ENCODE measurements at regions not wholly inside any gene's neighbourhood (a gene's known extent, or its start where the extent isn't known, plus 50 kb on each side); places are given as distances from the start of the nearest gene placed in this dataset.

- no peak for TF ChIP-seq CTCF (IDR thresholded peaks at IDR 0.05; ENCODE audit: unreplicated experiment)
- Mint-ChIP-seq H3K27me3 (no peaks in the 10 kb centered on the region), H3K4me3 (ENCODE audit: low read depth) (no peak overlapping the region), H3K36me3 (ENCODE audit: insufficient read depth) (no peaks in the 10 kb centered on the region), H3K9me3 (ENCODE audit: low read depth) (no peaks in the 10 kb centered on the region), H3K27ac (no peak overlapping the region), H3K4me1 (ENCODE audit: low read depth) (peaks cover 16% of the 10 kb centered on the region)
- no peak for DNase-seq (ENCODE audit: low spot score, unreplicated experiment)
Observed at GRCh38 chr6:21357262-21357661, 236.3 kb upstream of the SOX4 start.

- Mint-ChIP-seq H3K27me3 (no peaks in the 10 kb centered on the region), H3K27ac (no peak overlapping the region), H3K4me3 (ENCODE audit: low read depth) (no peak overlapping the region), H3K36me3 (ENCODE audit: insufficient read depth) (no peaks in the 10 kb centered on the region), H3K4me1 (ENCODE audit: low read depth) (peaks cover 11% of the 10 kb centered on the region), H3K9me3 (ENCODE audit: low read depth) (no peaks in the 10 kb centered on the region)
- DNase-seq (ENCODE audit: low spot score, unreplicated experiment): no peak
- TF ChIP-seq CTCF (IDR thresholded peaks at IDR 0.05; ENCODE audit: unreplicated experiment): no peak
Observed at GRCh38 chr6:21359926-21360325, 233.6 kb upstream of the SOX4 start.

- no peak for TF ChIP-seq CTCF (IDR thresholded peaks at IDR 0.05; ENCODE audit: unreplicated experiment)
- H3K4me3 Mint-ChIP-seq (ENCODE audit: low read depth): no peak overlapping the region
- H3K4me1 Mint-ChIP-seq (ENCODE audit: low read depth): peaks cover 9% of the 10 kb centered on the region
- H3K27me3 Mint-ChIP-seq: no peaks in the 10 kb centered on the region
- H3K36me3 Mint-ChIP-seq (ENCODE audit: insufficient read depth): no peaks in the 10 kb centered on the region
- H3K27ac Mint-ChIP-seq: no peak overlapping the region
- DNase-seq (ENCODE audit: low spot score, unreplicated experiment): no peak
- H3K9me3 Mint-ChIP-seq (ENCODE audit: low read depth): no peaks in the 10 kb centered on the region
Observed at GRCh38 chr6:21360336-21360735, 233.2 kb upstream of the SOX4 start.

GRCh38 chr6:21367148-21367547, 226.4 kb upstream of the SOX4 start:
- Mint-ChIP-seq H3K27ac (peak overlapping the region; percentile 37), H3K36me3 (ENCODE audit: insufficient read depth) (no peaks in the 10 kb centered on the region), H3K9me3 (ENCODE audit: low read depth) (peaks cover 4% of the 10 kb centered on the region), H3K27me3 (no peaks in the 10 kb centered on the region), H3K4me1 (ENCODE audit: low read depth) (peaks cover 32% of the 10 kb centered on the region), H3K4me3 (ENCODE audit: low read depth) (no peak overlapping the region)
- DNase-seq (ENCODE audit: low spot score, unreplicated experiment): no peak
- TF ChIP-seq CTCF (IDR thresholded peaks at IDR 0.05; ENCODE audit: unreplicated experiment): no peak

DNA sequence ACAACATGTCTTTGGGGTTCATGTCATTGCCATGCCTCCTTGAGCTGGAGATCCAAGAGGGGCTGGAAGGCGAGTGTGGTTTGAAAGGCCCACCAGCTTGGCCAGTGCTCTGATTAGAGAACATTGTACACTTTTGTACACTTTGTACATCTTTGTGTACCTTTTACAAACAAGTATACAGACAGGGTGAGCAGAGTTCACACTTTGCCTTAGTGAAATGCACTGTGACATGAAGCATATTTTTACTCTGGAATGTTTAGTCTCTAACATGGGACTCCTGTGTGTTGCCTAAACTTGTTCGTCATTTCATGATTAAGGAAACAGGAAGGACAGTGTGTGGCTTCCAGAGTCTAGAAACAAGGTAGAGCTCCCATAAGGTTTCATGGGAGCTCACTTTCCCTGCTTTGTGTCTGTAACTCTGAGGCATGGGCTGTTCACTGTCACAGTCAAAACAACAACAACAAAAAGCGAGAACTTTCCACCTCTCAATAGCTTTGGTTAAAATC, 225.8 kb upstream of the SOX4 start:
- Mint-ChIP-seq H3K36me3 (ENCODE audit: insufficient read depth) (no peaks in the 10 kb centered on the region), H3K9me3 (ENCODE audit: low read depth) (peaks cover 4% of the 10 kb centered on the region), H3K4me1 (ENCODE audit: low read depth) (peaks cover 33% of the 10 kb centered on the region), H3K27me3 (no peaks in the 10 kb centered on the region), H3K27ac (peak overlapping the region; percentile 37), H3K4me3 (ENCODE audit: low read depth) (no peak overlapping the region)
- no peak for TF ChIP-seq CTCF (IDR thresholded peaks at IDR 0.05; ENCODE audit: unreplicated experiment)
- no peak for DNase-seq (ENCODE audit: low spot score, unreplicated experiment)
